GM21529 (cell line): ENCODE measurements at regions not wholly inside any gene's neighbourhood (a gene's known extent, or its start where the extent isn't known, plus 50 kb on each side); places are given as distances from the start of the nearest gene placed in this dataset.
A peak's percentile ranks its signal among the peaks of the same experiment; 100 is the strongest.

Source experiments
- ATAC-seq: cut with Tn5 transposase; IDR thresholded peaks from one replicate; pipeline ENCODE4 v1.9.1; 2021; ENCODE audit not compliant: unreplicated experiment

DNA sequence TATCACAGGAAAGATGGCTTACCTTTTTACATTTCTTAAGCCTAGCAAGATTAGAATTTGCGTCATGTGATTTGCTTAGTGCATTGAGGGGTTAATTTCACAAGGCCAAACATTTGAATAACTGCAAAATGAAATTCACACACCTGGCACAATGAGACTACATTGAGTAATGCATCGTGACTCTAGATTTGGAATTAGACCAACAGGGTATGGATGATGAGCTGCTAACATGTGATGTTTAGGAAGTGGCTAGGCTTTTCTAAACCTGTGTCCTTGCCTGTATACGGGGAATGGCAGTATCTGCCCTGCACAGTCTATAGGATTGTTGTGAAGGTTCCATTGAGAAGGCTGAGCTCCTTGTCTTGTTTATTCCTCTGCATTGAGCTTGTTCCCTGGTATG lies 160.1 kb downstream of the MFSD1 start:
- ATAC-seq: no peak

GRCh38 chr3:158970006-158970405 lies 168.2 kb downstream of the MFSD1 start:
- no peak for ATAC-seq

DNA sequence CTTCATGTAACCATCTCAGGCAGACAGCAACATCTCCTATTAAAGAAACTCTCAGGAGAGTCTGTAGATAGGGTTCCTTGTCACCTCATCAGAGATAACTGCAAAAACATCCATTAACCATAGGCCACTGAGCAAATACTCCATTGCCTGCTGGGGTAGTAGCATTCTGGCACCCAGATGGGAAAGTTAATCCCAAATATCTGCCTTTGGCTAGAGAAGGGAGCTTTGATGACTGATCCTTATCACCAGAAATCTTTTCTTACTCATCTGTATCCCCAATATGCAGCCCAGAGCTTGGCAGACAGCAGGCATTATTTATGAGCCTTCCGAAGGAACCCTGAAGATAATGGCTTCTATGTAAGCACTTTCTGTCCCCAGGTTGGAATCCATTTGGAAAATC lies 173.1 kb downstream of the MFSD1 start:
- ATAC-seq: no peak

GRCh38 chr3:158976966-158977365 lies 175.1 kb downstream of the MFSD1 start:
- ATAC-seq: no peak

DNA sequence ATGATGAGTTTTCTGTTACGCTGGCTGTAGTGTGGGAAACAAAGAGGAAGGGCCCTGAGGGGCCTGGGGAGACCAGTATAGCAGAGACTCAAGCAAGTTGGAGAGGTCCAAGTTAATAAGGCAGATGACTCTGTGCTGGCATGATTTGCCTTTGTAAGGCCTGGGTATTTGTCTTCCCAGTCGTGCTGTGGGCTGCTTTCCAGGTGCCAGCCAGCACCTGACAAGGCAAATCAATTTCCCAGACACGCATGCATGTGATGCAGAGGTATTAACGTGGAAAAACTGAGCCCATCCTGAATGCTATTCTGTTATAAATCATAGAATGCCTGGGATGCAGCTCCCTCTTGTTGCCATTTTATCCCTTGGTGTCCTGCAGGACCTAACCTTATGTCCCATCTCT lies 175.6 kb downstream of the MFSD1 start:
- ATAC-seq: no peak

- ATAC-seq: no peak
These were observed 181.6 kb downstream of the MFSD1 start for GRCh38 chr3:158983216-158984099.

DNA sequence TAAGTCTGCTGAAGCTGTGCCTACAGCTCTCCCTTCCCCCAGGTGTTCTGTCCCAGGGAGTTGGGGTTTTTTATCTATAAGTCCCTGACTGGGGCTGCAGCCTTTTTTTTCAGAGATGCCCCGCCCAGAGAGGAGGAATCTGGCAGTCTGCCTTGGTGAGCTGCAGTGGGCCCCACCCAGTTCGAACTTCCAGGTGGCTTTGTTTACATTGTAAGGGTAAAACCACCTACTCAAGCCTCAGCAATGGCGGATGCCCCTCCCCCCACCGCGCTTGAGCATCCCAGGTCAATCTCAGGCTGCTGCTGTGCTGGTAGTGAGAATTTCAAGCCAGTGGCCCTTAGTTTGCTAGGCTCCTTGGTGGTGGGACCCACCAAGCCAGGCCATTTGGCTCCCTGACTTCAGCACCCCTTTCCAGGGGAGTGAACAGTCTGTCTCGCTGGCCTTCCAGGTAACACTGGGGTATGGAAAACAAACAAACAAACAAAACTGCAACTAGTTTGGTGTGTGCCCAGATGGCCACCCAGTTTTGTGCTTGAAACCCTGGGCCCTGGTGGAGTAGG lies 189.4 kb downstream of the MFSD1 start:
- no peak for ATAC-seq

DNA sequence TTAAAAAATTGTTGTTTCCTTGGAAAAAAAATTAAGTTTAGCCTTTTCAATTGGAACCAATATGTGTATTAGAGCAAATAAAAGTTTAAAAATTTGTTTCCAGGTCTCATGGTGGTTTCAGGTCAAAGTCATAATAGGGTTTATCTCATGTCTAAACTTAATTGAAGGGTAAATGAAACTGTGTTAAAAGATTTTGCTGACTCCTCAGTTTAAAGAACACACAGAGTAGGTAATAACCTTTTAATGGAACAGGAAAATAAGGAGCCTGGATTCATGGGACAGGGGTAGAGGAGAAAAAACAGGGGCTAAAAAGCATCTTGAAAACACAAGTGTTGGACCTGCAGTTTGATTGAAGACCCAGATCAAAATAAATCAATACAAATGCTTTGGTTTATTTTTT lies 190.6 kb downstream of the MFSD1 start:
- ATAC-seq: no peak

GRCh38 chr3:158994386-158994785 lies 192.5 kb downstream of the MFSD1 start:
- ATAC-seq: no peak

DNA sequence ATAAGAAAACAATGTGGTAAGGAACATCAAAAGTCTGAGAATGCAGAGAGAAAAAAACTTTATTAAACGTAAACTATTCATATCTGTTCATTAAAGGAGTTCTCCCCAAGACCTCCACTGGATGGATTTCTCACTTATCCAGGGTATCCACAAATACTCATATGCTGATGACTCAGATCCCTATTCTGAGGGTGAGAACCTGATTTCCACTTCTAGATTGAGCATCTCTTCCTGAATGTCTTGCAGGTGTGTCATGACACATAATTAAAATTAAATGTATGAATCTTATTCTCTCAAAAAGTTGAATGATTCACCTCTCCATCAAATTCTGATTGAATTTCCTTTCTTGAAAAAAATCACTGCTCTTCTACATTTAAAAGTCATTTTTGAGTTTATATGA lies 199.9 kb downstream of the MFSD1 start:
- no peak for ATAC-seq

GRCh38 chr3:159005137-159005536 lies 203.3 kb downstream of the MFSD1 start:
- ATAC-seq: no peak

- no peak for ATAC-seq
These were observed 205.5 kb downstream of the MFSD1 start for GRCh38 chr3:159007331-159007730.

GRCh38 chr3:159008401-159008800 lies 206.5 kb downstream of the MFSD1 start:
- no peak for ATAC-seq

DNA sequence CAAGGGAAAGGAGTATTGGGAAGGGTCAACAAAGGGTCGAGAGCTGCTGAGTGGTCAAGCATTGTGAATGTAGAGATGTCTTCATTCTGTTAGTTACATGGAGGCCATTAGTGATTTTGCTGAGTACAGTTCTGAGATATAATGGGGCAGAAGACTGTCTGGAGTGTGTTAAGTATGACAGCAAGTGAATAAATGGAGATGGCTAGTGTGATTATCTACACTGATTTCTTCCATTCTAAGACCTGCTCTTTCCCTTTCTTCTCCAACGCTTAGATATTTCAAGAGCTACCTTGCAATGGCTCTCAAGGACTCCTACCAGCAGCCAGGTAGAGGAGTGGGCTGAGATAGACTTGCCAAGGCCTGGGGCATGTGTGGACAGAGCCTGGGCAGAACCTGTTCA lies 216.5 kb downstream of the MFSD1 start:
- ATAC-seq: no peak

- no peak for ATAC-seq
These were observed 223.9 kb downstream of the MFSD1 start for GRCh38 chr3:159025733-159026132.

DNA sequence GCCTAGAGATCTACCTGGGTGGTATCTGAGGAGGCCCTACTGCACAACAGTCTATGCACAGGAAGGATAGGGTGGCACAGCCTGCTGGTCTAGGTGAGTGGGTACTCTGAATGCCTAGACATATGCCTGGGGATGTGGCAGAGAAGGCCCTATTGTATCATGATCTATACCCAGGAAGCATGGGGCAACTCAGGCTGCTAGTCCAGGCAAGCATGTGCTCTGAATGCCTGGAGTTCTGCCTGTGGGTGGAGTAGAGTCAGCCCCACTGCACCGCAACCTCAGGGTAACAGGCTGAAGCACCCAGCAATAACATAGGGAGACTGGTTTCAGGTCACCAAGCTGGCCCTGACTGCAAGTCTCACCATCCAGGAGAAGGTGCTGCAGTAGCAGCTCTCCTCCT lies 224.7 kb downstream of the MFSD1 start:
- no peak for ATAC-seq

GRCh38 chr3:159028706-159029105 lies 226.9 kb downstream of the MFSD1 start:
- ATAC-seq: no peak

DNA sequence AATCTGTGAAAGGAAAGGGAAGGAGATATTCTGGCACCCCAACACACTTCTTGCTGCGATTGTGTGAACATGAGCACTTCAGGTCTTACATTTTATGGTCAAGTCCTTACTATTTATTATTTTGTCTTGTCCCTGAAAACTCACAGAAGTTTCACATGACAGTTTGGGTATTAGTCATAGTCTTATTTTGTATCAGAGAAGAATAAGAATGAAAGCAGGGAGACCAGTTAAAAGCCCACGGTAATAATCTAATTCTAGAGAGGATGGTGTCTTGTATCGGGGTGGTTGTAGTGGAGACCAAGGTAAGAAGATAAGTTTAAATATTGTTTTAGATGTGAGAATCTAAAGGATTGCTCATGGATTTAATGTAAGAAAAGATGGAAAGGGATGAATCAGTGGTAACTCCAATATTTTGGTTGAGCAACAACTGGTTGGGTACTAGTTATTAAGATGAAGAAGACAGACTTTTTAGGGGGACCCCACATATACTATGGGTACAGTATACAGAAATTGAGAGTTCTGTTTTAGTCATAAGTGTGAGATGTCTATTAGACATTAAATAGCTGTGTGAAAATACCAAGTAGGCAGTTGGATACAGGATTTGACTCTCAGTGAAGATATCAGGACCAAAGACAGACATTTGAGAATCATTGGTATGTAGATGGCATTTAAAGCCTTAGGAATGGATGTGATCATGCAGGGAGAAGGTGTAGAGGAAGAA lies 227.6 kb downstream of the MFSD1 start:
- ATAC-seq: peak; percentile 84

GRCh38 chr3:159030138-159030670 lies 228.3 kb downstream of the MFSD1 start:
- ATAC-seq: no peak

DNA sequence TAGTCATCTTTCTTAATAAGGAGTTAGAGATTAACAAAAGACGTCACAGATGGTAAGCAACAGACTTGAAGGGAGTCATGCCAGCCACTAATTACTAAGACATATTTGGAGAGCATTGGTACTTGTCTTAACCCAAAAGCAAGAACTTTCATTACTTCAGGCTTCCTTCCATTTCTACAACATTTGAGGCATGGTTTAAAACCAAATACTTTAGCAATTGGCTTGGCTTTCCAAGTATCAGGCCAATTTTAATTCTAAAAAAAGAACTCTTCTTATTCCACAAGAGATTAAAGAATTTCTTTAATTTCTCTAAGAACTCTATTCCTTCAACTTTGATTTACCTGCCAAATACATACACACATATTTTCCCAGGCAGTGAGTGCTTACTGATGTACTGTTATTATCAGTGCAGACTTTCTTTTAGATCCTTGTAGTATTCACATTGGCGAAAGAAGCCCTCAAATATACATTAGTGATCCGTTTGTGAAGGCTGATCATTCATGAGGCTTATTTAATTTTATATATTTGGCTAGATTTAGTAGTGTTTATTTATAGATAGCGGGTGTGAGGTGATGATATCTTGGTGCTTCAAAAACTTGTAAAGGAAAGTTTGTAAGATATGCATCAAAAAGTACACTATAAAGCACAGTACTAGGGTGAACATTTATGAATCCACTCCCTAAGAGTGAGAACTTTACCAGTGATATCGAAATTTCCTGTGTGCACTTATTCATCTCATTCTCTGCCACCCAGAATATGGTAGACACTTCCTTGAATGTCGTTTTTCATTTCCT lies 229.2 kb downstream of the MFSD1 start:
- no peak for ATAC-seq

- ATAC-seq: no peak
These were observed 230.5 kb downstream of the MFSD1 start for GRCh38 chr3:159032311-159032710.
